Neural cell (in vitro differentiated cells): ENCODE measurements at regions not wholly inside any gene's neighbourhood (a gene's known extent, or its start where the extent isn't known, plus 50 kb on each side); places are given as distances from the start of the nearest gene placed in this dataset.

Experiments
- H2AFZ ChIP-seq: fragments of 200-600, 300-800 bp; sonication (generic), shearing (Covaris generic); 2 replicates; pipeline ENCODE4 v1.6.0; 2014; ENCODE audit warnings: low read depth, mild to moderate bottlenecking, antibody characterized with exemption, low read length, moderate library complexity
- H3F3A ChIP-seq: fragments of 200-600 bp; shearing (Covaris generic); 2 replicates; pipeline ENCODE4 v1.6.1; 2016; ENCODE audit warnings: mild to moderate bottlenecking, moderate library complexity, mixed read lengths, antibody characterized with exemption, low read length; ENCODE audit not compliant: insufficient read depth, poor library complexity, severe bottlenecking
- H3K27ac ChIP-seq: fragments of 200-600, 300-800 bp; sonication (generic), shearing (Covaris generic); 2 replicates; pipeline ENCODE4 v1.5.1; 2014; ENCODE audit warnings: mild to moderate bottlenecking, low read length, moderate library complexity
- H3K27me3 ChIP-seq: fragments of 300-800, 200-600 bp; sonication (generic), shearing (Covaris generic); 2 replicates; pipeline ENCODE4 v1.6.0; 2014; ENCODE audit warnings: mild to moderate bottlenecking, low read depth, low read length, moderate library complexity; ENCODE audit not compliant: insufficient read depth
- H3K36me3 ChIP-seq: fragments of 300-800, 200-600 bp; sonication (generic), shearing (Covaris generic); 2 replicates; pipeline ENCODE4 v1.5.1; 2014; ENCODE audit warnings: mild to moderate bottlenecking, antibody characterized with exemption, low read length, moderate library complexity; ENCODE audit not compliant: insufficient read depth
- H3K4me2 ChIP-seq: fragments of 300-800, 200-600 bp; sonication (generic), shearing (Covaris generic); 2 replicates; pipeline ENCODE4 v1.6.0; 2014; ENCODE audit warnings: mild to moderate bottlenecking, low read length
- H3K4me3 ChIP-seq: fragments of 300-800, 200-600 bp; sonication (generic), shearing (Covaris generic); 2 replicates; pipeline ENCODE4 v1.5.1; 2014; ENCODE audit warnings: mild to moderate bottlenecking, low read length, moderate library complexity
- H3K79me2 ChIP-seq: fragments of 200-600 bp; shearing (Covaris generic); replicated peaks from 2 replicates; pipeline ENCODE4 v1.6.0; 2014; ENCODE audit warnings: mild to moderate bottlenecking, low read length, moderate library complexity; ENCODE audit not compliant: insufficient read depth
- H3K9ac ChIP-seq: fragments of 300-800, 200-600 bp; sonication (generic), shearing (Covaris generic); 2 replicates; pipeline ENCODE4 v1.6.1; 2016; ENCODE audit warnings: mild to moderate bottlenecking, low read length, mixed read lengths
- H3K9me2 ChIP-seq: fragments of 200-600 bp; shearing (Covaris generic); 2 replicates; pipeline ENCODE4 v1.6.1; 2016; ENCODE audit warnings: mild to moderate bottlenecking, low read length, mixed read lengths; ENCODE audit not compliant: insufficient read depth
- H3K9me3 ChIP-seq: fragments of 200-600, 300-800 bp; sonication (generic), shearing (Covaris generic); 2 replicates; pipeline ENCODE4 v1.6.1; 2016; ENCODE audit warnings: mild to moderate bottlenecking, mixed run types, low read length, moderate library complexity, mixed read lengths
- H4K20me1 ChIP-seq: fragments of 200-600 bp; shearing (Covaris generic); 2 replicates; pipeline ENCODE4 v1.6.1; 2016; ENCODE audit warnings: mild to moderate bottlenecking, mixed run types; ENCODE audit not compliant: insufficient read depth
- EP300 ChIP-seq: fragments of 450-650 bp; conservative IDR thresholded peaks from 2 replicates; pipeline ENCODE4 v1.6.1; 2014; ENCODE audit warnings: antibody characterized with exemption, mild to moderate bottlenecking, moderate library complexity; ENCODE audit not compliant: poor library complexity, severe bottlenecking
- EZH2 ChIP-seq: fragments of 200-600, 300-800 bp; shearing (Covaris generic), sonication (generic); IDR thresholded peaks from 2 replicates; pipeline ENCODE4 v1.6.1; 2014; ENCODE audit warnings: antibody characterized with exemption, low read length, borderline replicate concordance, mild to moderate bottlenecking; ENCODE audit not compliant: insufficient read depth, poor library complexity, severe bottlenecking
- MXI1 ChIP-seq: fragments of 450-650 bp; conservative IDR thresholded peaks from 2 replicates; pipeline ENCODE4 v1.6.1; 2014; ENCODE audit warnings: antibody characterized with exemption, mild to moderate bottlenecking; ENCODE audit not compliant: poor library complexity, severe bottlenecking
- POLR2AphosphoS5 ChIP-seq: IDR thresholded peaks from 2 replicates; pipeline ENCODE4 v1.6.1; 2012
- RAD21 ChIP-seq: fragments of 450-650 bp; conservative IDR thresholded peaks from 2 replicates; pipeline ENCODE4 v1.6.1; 2014; ENCODE audit warnings: antibody characterized with exemption, mild to moderate bottlenecking, moderate library complexity
- SMC3 ChIP-seq: fragments of 450-650 bp; conservative IDR thresholded peaks from 2 replicates; pipeline ENCODE4 v1.6.1; 2014; ENCODE audit warnings: antibody characterized with exemption, mild to moderate bottlenecking, moderate library complexity; ENCODE audit not compliant: poor library complexity
- TAF1 ChIP-seq: IDR thresholded peaks from 2 replicates; pipeline ENCODE4 v1.6.1; 2012; ENCODE audit warnings: low read depth
- TF ChIP-seq, protein P1 (sequence below): IDR thresholded peaks from 2 replicates; pipeline ENCODE4 v1.6.1; 2012; ENCODE audit warnings: borderline replicate concordance
- TF ChIP-seq, protein P2 (sequence below): fragments of 450-650 bp; IDR thresholded peaks from 2 replicates; pipeline ENCODE4 v1.5.1; 2014; ENCODE audit warnings: antibody characterized with exemption, mild to moderate bottlenecking, moderate library complexity; ENCODE audit not compliant: poor library complexity, severe bottlenecking

DNA sequence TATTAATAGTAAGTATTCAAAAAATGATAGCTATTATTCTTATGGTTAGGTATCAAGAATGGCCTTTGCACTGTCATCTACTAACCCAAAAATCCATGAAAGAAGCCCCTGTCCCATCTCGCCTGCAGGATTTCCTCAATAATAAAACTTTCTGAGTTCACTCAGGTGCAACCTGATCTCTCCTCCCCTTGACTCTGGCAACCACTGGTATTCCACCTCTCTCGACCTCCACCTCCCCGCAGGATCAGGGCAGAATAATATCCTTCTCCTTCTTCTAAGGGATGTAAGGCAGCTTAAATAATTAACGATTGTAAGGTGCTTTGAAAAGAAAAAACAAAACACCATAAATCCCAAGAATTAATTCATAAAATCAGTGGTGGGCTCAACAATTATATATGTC lies 359.3 kb downstream of the PLPP3 start:
- Histone ChIP-seq H3K9me3 (no peaks in the 10 kb centered on the region), H3K4me2 (no peak overlapping the region), H3K36me3 (no peaks in the 10 kb centered on the region), H3K9me2 (no peaks in the 10 kb centered on the region), H3K27me3 (no peaks in the 10 kb centered on the region), H2AFZ (no peak overlapping the region), H3F3A (no peaks in the 10 kb centered on the region), H3K27ac (no peak overlapping the region), H3K79me2 (no peaks in the 10 kb centered on the region), H3K9ac (no peak overlapping the region), H4K20me1 (no peaks in the 10 kb centered on the region), H3K4me3 (no peak overlapping the region)
- TF ChIP-seq, protein P1, sequence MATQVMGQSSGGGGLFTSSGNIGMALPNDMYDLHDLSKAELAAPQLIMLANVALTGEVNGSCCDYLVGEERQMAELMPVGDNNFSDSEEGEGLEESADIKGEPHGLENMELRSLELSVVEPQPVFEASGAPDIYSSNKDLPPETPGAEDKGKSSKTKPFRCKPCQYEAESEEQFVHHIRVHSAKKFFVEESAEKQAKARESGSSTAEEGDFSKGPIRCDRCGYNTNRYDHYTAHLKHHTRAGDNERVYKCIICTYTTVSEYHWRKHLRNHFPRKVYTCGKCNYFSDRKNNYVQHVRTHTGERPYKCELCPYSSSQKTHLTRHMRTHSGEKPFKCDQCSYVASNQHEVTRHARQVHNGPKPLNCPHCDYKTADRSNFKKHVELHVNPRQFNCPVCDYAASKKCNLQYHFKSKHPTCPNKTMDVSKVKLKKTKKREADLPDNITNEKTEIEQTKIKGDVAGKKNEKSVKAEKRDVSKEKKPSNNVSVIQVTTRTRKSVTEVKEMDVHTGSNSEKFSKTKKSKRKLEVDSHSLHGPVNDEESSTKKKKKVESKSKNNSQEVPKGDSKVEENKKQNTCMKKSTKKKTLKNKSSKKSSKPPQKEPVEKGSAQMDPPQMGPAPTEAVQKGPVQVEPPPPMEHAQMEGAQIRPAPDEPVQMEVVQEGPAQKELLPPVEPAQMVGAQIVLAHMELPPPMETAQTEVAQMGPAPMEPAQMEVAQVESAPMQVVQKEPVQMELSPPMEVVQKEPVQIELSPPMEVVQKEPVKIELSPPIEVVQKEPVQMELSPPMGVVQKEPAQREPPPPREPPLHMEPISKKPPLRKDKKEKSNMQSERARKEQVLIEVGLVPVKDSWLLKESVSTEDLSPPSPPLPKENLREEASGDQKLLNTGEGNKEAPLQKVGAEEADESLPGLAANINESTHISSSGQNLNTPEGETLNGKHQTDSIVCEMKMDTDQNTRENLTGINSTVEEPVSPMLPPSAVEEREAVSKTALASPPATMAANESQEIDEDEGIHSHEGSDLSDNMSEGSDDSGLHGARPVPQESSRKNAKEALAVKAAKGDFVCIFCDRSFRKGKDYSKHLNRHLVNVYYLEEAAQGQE: no peak
- TF ChIP-seq EP300: no peak
- no peak for TF ChIP-seq RAD21
- TF ChIP-seq EZH2: no peak
- TF ChIP-seq, protein P2, sequence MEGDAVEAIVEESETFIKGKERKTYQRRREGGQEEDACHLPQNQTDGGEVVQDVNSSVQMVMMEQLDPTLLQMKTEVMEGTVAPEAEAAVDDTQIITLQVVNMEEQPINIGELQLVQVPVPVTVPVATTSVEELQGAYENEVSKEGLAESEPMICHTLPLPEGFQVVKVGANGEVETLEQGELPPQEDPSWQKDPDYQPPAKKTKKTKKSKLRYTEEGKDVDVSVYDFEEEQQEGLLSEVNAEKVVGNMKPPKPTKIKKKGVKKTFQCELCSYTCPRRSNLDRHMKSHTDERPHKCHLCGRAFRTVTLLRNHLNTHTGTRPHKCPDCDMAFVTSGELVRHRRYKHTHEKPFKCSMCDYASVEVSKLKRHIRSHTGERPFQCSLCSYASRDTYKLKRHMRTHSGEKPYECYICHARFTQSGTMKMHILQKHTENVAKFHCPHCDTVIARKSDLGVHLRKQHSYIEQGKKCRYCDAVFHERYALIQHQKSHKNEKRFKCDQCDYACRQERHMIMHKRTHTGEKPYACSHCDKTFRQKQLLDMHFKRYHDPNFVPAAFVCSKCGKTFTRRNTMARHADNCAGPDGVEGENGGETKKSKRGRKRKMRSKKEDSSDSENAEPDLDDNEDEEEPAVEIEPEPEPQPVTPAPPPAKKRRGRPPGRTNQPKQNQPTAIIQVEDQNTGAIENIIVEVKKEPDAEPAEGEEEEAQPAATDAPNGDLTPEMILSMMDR: no peak
- TF ChIP-seq SMC3: no peak
- TF ChIP-seq POLR2AphosphoS5: no peak
- no peak for TF ChIP-seq MXI1
- TF ChIP-seq TAF1: no peak

DNA sequence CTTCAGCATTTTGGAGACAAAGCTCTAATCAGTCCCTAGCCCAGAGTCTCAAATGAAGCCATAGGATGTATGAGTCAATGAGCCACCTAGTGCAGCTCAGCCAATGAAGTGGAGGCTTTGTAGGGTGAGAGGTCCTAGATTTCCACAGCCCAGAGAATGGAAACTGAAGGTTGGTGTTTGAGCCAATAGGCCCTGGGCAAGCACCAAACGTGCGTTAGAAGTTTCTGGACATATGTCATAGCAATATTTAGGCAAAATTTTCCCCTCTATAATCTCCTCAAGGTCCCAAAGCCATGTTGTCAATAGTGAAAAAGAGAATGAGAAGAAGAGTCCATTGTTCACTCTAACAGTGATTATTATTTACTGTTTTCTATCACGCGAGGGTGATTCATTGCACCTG lies 361.3 kb downstream of the PLPP3 start:
- Histone ChIP-seq H3K79me2 (no peaks in the 10 kb centered on the region), H3F3A (no peaks in the 10 kb centered on the region), H2AFZ (no peak overlapping the region), H3K9me2 (no peaks in the 10 kb centered on the region), H3K27me3 (no peaks in the 10 kb centered on the region), H3K9ac (no peak overlapping the region), H3K27ac (no peak overlapping the region), H3K36me3 (no peaks in the 10 kb centered on the region), H3K4me2 (no peak overlapping the region), H3K4me3 (no peak overlapping the region), H3K9me3 (no peaks in the 10 kb centered on the region), H4K20me1 (no peaks in the 10 kb centered on the region)
- no peak for TF ChIP-seq RAD21
- no peak for TF ChIP-seq TAF1
- no peak for TF ChIP-seq EP300
- TF ChIP-seq EZH2: no peak
- TF ChIP-seq POLR2AphosphoS5: no peak
- no peak for TF ChIP-seq SMC3
- TF ChIP-seq, protein P1: no peak
- no peak for TF ChIP-seq MXI1
- TF ChIP-seq, protein P2: no peak
